PC-3 (cell line): ENCODE measurements at regions not wholly inside any gene's neighbourhood (a gene's known extent, or its start where the extent isn't known, plus 50 kb on each side); places are given as distances from the start of the nearest gene placed in this dataset.

Experiments
- ATAC-seq: fragments of 200-7000 bp; cut with Tn5 transposase; 2 replicates; pipeline ENCODE4 v1.9.1; 2020; ENCODE audit warnings: mild to moderate bottlenecking, moderate library complexity
- BruUV-seq: library from RNA; stranded (reverse); fragments of 400-500 nt; replicated peaks from 2 replicates; lab custom pipeline; 2021; lab: Mats Ljungman, UMichigan
- CTCF ChIA-PET: fragments of 300-600 bp; sonication (Branson Sonifier 250); formaldehyde crosslinking; loops from one replicate; lab custom pipeline; 2022; ENCODE audit warnings: antibody characterized with exemption; lab: Charles Lee
- POLR2A ChIA-PET: fragments of 300-600 bp; sonication (Branson Sonifier 250); formaldehyde crosslinking; loops from one replicate; lab custom pipeline; 2022; ENCODE audit warnings: antibody characterized with exemption; ENCODE audit not compliant: unreplicated experiment; lab: Charles Lee
- DNase-seq: peaks from one replicate; pipeline ENCODE4 v3.0.0-alpha.2; 2015
- H2AFZ ChIP-seq: fragments of 300-600 bp; sonication (generic); 2 replicates; pipeline ENCODE4 v1.6.0; 2016; ENCODE audit warnings: antibody characterized with exemption, low read length
- H3F3A ChIP-seq: fragments of 300-600 bp; sonication (generic); one replicate; pipeline ENCODE4 v1.6.0; 2017; ENCODE audit warnings: antibody characterized with exemption, low read length, control low read depth, mild to moderate bottlenecking; ENCODE audit not compliant: unreplicated experiment
- H3K27ac ChIP-seq: fragments of 300-600 bp; sonication (generic); 2 replicates; pipeline ENCODE4 v1.5.1; 2016; ENCODE audit warnings: mild to moderate bottlenecking, low read length
- H3K27me3 ChIP-seq: fragments of 300-600 bp; sonication (generic); 2 replicates; pipeline ENCODE4 v1.6.1; 2016; ENCODE audit warnings: low read length, mixed read lengths
- H3K36me3 ChIP-seq: fragments of 300-600 bp; sonication (generic); 2 replicates; pipeline ENCODE4 v1.6.1; 2016; ENCODE audit warnings: low read depth, mixed run types, low read length, mixed read lengths
- H3K4me1 ChIP-seq: fragments of 300-600 bp; sonication (generic); 2 replicates; pipeline ENCODE4 v1.5.1; 2016; ENCODE audit warnings: low read length; ENCODE audit not compliant: insufficient read depth
- H3K4me2 ChIP-seq: fragments of 300-600 bp; sonication (generic); 2 replicates; pipeline ENCODE4 v1.6.0; 2016; ENCODE audit warnings: low read length
- H3K4me3 ChIP-seq: fragments of 300-600 bp; sonication (generic); 2 replicates; pipeline ENCODE4 v1.5.1; 2016; ENCODE audit warnings: mild to moderate bottlenecking, low read length, mixed read lengths
- H3K79me2 ChIP-seq: fragments of 300-600 bp; sonication (generic); 2 replicates; pipeline ENCODE4 v1.6.1; 2017; ENCODE audit warnings: low read length, mixed read lengths
- H3K9ac ChIP-seq: fragments of 300-600 bp; sonication (generic); 2 replicates; pipeline ENCODE4 v1.6.0; 2016; ENCODE audit warnings: mild to moderate bottlenecking, low read length
- H3K9me2 ChIP-seq: fragments of 300-600 bp; sonication (generic); replicated peaks from 2 replicates; pipeline ENCODE4 v1.6.1; 2016; ENCODE audit warnings: mixed run types, low read length, mixed read lengths
- H3K9me3 ChIP-seq: fragments of 300-600 bp; sonication (generic); 2 replicates; pipeline ENCODE4 v1.6.1; 2016; ENCODE audit warnings: low read length, mixed read lengths
- H4K20me1 ChIP-seq: fragments of 300-600 bp; sonication (generic); 2 replicates; pipeline ENCODE4 v1.6.1; 2016; ENCODE audit warnings: low read length, mixed read lengths
- CTCF ChIP-seq: fragments of 300-600 bp; sonication (generic); conservative IDR thresholded peaks from 2 replicates; pipeline ENCODE4 v1.5.1; 2017; ENCODE audit warnings: antibody characterized with exemption, low read depth, mild to moderate bottlenecking, low read length
- EZH2 ChIP-seq: fragments of 300-600 bp; sonication (generic); IDR thresholded peaks from one replicate; pipeline ENCODE4 v1.6.1; 2017; ENCODE audit warnings: antibody characterized with exemption, mild to moderate bottlenecking, low read length; ENCODE audit not compliant: unreplicated experiment
- EZH2phosphoT487 ChIP-seq: fragments of 300-600 bp; sonication (generic); IDR thresholded peaks from 2 replicates; pipeline ENCODE4 v1.6.1; 2018; ENCODE audit warnings: mild to moderate bottlenecking, antibody characterized with exemption, low read length, borderline replicate concordance
- intact Hi-C: fragments of 100-400 bp; cut with micrococcal nuclease; formaldehyde crosslinking; loops from 2 replicates; pipeline ENCODE4 v1.9.0; 2023

DNA sequence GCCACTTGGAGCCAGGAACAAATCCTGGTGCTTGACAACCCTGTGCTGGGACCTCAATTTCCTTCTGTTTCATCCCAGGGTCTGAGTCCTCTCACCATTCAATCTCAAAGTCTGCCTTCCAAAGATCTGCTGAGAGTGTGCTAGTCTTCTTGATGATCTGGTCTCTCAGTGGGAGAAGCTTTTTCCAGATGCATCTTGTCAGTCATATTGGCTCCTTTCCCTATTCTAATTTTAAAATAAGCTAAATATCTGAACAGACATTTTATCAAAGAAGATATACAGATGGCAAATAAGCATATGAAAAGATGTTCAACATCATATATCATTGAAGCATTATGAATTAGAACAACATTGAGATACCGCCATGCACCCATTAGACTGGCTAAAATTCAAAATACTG is 469.3 kb downstream of the NEBL start:
- Histone ChIP-seq H3K9me3 (no peaks in the 10 kb centered on the region), H3K9me2 (no peaks in the 10 kb centered on the region), H3K79me2 (no peaks in the 10 kb centered on the region), H3K36me3 (no peaks in the 10 kb centered on the region), H3K27ac (no peak overlapping the region), H3K4me3 (no peak overlapping the region), H3K9ac (no peak overlapping the region), H2AFZ (no peak overlapping the region), H3K4me1 (no peaks in the 10 kb centered on the region), H3K27me3 (no peaks in the 10 kb centered on the region), H3K4me2 (no peak overlapping the region), H4K20me1 (no peaks in the 10 kb centered on the region), H3F3A (no peaks in the 10 kb centered on the region)
- ATAC-seq (no peak), DNase-seq (no peak)
- no peak for TF ChIP-seq CTCF
- no peak for TF ChIP-seq EZH2
- TF ChIP-seq EZH2phosphoT487 = no peak
- BruUV-seq = no TSS peak
- POLR2A ChIA-PET = no interaction called here
- intact Hi-C loops = no loop called here
- CTCF ChIA-PET = no interaction called here

DNA sequence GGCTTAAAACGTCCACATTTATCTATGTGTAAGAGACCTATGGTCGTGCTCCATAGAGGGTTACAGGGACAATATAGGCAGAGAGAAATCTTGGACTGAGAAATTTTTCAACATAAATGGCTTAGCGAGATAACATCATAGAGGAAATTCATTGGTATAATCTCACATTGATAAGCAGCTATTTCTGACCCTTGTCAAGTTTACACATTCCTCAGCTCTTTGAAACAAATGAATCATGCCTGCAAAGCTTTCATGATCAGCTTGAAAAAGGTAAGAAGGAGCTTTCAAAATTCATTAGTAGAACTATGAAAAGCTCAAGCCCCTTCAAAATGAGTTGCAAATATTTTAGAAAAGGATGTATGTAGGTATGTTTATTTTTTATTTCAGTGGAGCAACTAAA is 478.8 kb downstream of the NEBL start:
- Histone ChIP-seq H3K4me2 (no peak overlapping the region), H3K27ac (no peak overlapping the region), H3K36me3 (no peaks in the 10 kb centered on the region), H3K9me3 (no peaks in the 10 kb centered on the region), H2AFZ (no peak overlapping the region), H3K27me3 (no peaks in the 10 kb centered on the region), H3K9ac (no peak overlapping the region), H3F3A (no peaks in the 10 kb centered on the region), H3K9me2 (no peaks in the 10 kb centered on the region), H3K4me3 (no peak overlapping the region), H3K79me2 (no peaks in the 10 kb centered on the region), H3K4me1 (no peaks in the 10 kb centered on the region), H4K20me1 (no peaks in the 10 kb centered on the region)
- no TSS peak for BruUV-seq
- CTCF ChIA-PET = no interaction called here
- intact Hi-C loops = no loop called here
- POLR2A ChIA-PET = no interaction called here
- TF ChIP-seq EZH2phosphoT487 = no peak
- TF ChIP-seq CTCF = no peak
- no peak for TF ChIP-seq EZH2
- DNase-seq (no peak), ATAC-seq (no peak)

GRCh38 chr10:20417791-20418190 is 479.3 kb downstream of the NEBL start:
- H3K4me1 ChIP-seq = no peaks in the 10 kb centered on the region
- H3K27ac ChIP-seq = no peak overlapping the region
- POLR2A ChIA-PET = no interaction called here
- no peak overlapping the region for H3K4me2 ChIP-seq
- H3K36me3 ChIP-seq = no peaks in the 10 kb centered on the region
- no peak overlapping the region for H2AFZ ChIP-seq
- no peaks in the 10 kb centered on the region for H4K20me1 ChIP-seq
- TF ChIP-seq EZH2 (no peak), EZH2phosphoT487 (no peak), CTCF (no peak)
- CTCF ChIA-PET = no interaction called here
- no peaks in the 10 kb centered on the region for H3K27me3 ChIP-seq
- intact Hi-C loops = no loop called here
- no peaks in the 10 kb centered on the region for H3K9me2 ChIP-seq
- H3K79me2 ChIP-seq = no peaks in the 10 kb centered on the region
- no peaks in the 10 kb centered on the region for H3F3A ChIP-seq
- no peak for DNase-seq
- no peak overlapping the region for H3K4me3 ChIP-seq
- no peaks in the 10 kb centered on the region for H3K9me3 ChIP-seq
- BruUV-seq = no TSS peak
- H3K9ac ChIP-seq = no peak overlapping the region
- no peak for ATAC-seq
